ENCODE measurements at regions not wholly inside any gene's neighbourhood (a gene's known extent, or its start where the extent isn't known, plus 50 kb on each side); places are given as distances from the start of the nearest gene placed in this dataset.
A peak's percentile ranks its signal among the peaks of the same experiment; 100 is the strongest.

DNA sequence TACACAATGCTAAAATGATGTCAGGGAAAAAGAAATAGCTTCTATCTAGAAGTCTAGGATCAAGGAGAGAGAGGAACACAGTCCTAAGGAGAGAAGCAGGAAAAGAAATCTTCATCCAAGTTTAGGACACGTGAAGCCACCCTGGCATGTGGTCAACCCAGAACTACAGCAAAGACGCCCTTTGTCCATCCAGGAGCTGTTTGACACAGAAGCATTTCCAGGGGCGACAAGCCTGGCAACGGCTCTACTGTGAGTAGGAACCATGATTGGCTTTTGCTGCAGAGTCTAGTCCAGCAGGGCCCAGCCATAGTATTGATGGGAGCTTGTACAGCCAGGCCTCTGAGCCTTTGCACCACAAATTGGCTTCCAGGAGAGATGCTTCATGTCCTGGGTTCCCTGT, 185.4 kb upstream of the RPL38 start:
- no peak for DNase-seq (ENCODE audit: low spot score)

DNA sequence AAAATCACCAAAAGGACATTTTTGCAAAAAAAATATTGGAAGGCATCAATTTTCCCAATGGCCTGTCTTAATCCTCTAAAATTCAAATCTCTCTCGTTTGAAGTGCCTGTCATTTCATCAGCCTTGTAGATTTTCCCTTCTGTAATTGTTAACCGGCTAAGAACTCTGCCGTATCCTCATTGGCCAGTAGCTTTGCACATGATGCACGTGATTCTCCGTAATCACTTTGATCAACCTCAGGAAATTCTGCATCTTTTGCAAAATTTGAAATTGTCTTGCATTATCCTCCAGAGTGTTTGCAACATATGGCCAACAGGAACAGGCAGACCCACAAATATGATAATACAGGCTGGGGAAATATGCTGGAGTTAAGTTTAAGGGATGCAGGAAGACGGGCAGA, 184.2 kb upstream of the RPL38 start:
- DNase-seq (ENCODE audit: low spot score) = no peak

DNA sequence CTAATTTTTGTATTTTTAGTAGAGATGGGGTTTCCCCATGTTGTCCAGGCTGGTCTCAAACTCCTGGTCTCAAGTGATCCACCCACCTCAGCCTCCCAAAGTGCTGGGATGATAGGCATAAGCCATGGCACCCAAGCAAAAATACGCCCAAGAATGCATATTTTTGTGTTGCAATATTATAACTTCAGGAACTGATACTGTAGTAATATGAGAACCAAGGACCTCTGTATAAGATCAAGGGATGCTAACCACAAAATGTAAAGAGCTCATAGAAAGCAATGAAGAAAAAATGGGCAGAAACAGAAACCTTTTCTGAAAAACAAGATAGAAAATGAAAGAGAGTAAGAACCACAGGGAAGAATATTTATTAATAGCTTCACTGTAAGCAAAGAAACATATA, 183.6 kb upstream of the RPL38 start:
- no peak for DNase-seq (ENCODE audit: low spot score)

DNA sequence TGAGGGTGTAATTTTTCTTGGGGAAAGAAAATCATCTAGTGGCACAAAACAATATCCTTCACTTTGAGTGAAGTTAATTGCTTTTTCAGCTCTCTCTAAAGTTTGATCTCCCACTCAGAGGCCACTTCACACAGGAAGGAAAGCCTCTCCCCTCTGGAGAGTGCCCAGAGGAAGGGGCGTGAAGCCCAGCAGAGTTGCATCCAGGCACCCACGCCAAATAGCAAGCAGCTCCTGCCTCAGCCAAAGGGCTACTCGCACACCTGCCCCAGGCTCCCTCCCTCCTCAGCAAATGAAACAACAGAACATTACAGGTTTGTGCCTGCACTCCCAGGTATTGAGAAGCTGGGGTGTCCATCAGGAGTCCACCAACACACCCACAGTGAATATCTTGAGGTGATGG, 183.0 kb upstream of the RPL38 start:
- no peak for DNase-seq (ENCODE audit: low spot score)

DNA sequence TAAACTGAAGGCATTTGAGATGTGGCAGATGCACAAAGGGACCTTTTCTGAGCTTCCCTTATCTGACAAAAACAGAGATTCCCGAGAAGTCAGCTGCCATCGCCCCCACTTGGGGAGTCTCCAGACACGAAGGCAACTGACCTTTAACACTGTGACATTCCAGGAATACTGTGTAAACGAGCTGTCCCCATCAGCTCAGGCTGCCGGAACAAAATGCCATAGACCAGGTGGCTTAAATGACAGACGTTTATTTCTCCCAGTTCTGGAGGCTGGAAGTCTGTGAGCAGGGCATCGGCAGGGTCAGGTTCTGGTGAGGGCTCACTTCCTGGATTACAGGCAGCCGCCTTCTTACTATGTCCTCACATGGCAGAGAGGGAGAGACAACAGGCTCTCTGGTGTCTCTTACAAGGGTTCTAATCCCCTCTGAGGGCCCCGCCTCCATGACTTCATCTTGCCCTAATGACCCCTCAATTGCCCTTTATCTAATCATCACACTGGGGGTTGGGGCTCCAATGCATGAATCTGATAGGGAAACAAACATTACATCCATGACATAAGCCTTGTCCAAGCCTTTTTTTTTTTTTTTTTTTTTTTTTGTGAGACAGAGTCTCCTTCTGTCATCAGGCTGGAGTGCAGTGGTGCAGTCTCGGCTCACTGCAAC, 178.5 kb upstream of the RPL38 start:
- DNase-seq (ENCODE audit: low spot score) = no peak

DNA sequence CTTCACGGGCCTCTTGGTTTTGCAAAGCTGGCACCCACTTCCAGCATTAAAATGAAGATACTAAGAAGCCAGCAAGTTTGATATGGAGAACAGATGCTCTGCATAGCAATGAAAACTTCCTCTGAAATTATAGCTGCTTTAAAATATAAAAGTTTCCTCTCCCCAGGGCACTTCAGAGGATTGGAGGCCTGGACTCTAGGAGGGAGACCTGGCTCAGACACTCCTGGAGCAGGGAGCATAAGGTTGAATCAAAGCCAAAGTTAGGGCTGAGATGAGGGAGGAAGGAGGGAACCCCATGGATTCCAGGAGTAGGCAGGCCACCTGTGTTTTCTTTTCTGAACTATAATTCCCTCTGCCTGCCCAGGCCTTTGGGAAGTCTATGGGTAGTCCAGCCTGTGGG, 176.0 kb upstream of the RPL38 start:
- no peak for DNase-seq (ENCODE audit: low spot score)

DNA sequence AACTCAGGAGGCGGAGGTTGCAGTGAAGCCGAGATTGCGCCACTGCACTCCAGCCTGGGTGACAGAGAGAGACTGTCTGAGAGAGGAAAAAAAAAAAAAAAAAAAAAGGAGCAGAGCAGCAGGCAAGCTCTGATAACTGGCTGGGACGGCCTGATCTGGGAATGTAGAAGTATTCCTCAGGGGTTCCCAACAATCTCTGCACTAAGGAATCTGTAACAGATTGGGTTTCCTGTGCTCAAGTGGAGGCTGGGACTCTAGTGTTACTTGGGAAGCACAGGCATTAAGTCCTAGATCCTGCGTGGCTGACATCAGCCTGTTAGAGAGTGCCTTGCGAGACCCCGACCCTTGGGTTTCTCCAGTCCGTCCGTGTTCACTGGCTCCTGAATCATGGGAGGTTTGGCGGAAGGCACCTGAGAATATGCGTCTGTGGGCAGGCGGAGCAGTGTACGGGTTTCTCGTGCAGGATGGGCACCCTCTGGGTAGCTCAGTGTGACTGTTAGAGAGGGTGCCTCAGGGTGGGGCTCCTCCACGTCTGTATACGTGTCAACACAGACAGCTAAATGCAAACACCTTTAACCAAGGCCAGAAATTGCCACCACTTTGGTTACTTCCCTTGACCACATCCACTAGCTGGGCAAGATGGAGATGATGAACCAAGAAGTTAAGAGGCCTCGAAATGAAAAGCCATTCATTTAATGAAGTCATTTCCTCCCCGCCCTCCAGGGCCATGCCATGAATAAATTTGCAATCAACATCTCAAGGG, 174.9 kb upstream of the RPL38 start:
- DNase-seq (ENCODE audit: low spot score) = no peak

DNA sequence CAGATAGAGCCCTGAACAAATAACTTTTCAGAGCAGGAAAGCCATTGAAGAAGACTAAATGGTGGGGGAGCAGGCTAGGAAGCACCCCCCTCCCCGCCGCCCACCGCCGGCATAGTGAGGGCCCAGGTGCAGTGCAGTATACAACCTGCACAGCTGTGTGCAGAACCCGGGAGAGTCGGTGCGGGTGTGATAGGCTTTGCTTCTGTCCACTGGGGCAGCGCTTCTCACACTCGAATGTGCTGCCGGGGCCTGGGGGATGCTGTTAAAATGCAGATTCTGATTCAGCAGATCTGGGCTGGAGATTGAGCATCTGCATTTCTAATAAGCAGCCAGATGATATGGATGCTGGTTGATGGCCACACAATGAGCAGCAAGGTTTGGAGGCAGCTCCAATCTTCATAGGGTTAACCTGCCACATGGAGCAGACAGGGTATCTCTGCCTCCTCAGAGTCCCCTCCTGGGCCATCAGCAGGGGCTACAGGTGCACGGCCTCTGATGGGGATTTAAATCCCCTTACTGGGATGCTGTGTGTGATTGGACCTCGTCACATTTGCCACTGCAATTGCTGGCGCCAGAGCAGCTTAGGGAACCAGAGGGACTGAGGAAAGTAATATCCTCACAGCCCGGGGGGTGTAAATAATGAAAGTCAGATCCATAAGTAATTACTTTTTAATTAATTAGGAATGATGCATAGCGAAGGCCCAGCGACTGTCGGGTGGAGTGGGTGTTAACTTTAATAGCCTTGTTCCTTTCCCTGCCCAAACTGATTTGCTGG, 172.0 kb upstream of the RPL38 start:
- no peak for DNase-seq (ENCODE audit: low spot score)

DNA sequence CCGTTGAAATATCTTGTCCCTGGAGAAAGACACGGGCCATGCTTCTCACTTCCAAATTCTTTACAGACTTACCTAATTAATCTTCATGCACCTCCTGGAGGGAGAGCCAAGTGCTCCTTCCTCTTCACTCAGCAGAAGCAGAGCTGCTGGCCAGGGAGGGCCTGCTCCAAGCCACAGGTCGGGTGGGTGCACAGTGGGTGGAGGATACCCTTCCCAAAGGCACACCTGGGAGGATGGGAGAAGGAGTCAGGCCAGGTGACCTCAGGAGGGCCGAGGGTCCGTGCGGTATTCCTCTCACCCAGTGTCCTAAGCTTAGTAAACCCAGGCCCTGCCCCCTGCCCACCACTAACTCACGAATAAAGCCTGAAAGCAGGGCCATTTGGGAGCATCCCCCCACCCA, 171.3 kb upstream of the RPL38 start:
- DNase-seq (ENCODE audit: low spot score) = no peak

DNA sequence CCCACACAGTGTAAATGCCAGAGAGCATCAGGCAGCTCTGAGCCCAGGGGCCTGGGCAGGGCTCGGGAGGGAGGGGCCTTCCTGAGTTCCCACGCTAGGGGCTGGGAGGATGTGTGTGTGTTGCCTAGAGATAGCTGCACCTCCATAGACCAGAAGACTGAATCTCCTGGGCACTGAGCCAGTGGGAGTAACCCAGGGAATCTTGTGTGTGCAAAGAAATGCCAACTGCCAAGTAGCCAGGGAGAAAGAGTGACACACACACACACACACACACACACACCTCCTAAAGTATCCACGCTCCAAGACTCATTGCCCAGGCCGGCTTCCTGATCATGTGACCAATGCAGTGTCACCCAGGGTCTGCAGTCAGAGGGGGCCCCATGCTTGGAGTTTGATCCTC, 166.2 kb upstream of the RPL38 start:
- no peak for DNase-seq (ENCODE audit: low spot score)

DNA sequence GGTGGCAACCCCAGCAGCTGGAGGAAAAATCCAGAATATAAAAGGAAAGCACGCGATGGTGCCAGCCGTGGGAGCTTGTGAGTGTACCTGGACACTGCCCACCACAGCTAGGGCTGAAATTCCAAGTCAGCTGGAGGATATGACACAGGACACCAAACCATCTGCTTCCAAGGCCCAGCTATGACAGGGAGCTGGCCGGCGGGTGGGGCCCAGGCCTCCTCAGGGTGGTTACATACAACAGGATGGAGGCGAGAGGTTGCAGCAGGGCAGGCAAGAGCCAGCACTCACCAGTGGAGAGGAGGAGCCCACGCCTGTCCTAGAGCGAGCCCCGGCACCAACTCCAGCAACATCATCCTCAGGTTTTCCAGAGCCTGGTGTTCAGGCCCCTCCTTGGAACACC, 163.2 kb upstream of the RPL38 start:
- DNase-seq (ENCODE audit: low spot score) = no peak

DNA sequence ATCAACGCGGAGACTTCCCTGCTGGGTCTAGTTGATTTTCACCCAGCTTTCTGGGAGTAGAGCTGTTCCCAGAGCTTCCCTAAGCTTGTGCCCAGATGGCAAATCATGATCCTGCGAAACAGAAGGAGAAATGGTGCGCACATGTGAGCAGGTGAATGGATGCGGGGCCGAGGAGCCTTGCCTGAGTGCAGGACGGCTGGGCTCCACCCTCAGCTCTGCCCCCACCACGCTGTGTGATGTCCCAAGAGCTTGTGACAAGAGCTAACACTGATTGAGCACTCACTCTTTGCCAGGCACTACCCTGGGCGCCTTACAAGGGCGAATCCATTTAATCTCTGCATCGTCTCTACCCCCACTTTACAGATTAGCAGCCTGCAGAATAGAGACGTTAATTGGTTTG, 162.7 kb upstream of the RPL38 start:
- no peak for DNase-seq (ENCODE audit: low spot score)

DNA sequence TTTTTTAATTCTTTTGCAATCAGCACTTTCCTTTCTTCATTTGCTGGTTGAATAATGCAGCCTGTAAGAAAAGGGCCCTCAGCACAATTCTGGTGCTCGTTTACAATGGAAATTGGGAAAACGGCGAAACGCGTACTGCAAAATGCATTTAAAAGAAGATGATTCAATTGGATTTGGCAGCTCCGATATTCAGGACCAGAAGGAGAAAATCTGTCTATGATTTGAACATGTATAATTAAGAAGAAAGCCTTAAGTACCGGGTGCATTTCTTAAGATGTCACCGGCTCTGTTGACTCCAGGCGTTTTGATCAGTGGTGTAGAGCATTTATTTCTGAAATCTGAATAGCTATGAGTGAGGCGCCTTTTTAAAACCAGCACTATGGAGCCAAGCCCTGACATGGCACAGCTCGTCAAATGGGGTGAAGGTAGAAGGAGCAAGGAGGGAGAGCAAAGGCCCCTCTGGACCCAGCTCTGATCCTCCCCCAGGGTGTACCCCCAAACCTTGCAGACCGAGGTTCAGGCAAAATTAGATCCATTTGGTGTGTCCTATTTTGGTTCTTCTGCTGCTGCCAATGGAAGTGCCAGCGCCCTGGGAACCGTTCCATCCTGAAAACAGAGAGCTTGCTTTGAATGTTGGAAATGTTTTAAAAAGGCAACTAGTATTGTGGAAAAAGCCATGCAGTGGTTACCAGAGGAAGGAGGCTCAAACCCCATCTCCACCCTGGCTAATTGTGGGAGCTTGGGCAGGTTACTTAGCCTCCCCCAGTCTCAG, 161.4 kb upstream of the RPL38 start:
- DNase-seq (ENCODE audit: low spot score) = no peak

DNA sequence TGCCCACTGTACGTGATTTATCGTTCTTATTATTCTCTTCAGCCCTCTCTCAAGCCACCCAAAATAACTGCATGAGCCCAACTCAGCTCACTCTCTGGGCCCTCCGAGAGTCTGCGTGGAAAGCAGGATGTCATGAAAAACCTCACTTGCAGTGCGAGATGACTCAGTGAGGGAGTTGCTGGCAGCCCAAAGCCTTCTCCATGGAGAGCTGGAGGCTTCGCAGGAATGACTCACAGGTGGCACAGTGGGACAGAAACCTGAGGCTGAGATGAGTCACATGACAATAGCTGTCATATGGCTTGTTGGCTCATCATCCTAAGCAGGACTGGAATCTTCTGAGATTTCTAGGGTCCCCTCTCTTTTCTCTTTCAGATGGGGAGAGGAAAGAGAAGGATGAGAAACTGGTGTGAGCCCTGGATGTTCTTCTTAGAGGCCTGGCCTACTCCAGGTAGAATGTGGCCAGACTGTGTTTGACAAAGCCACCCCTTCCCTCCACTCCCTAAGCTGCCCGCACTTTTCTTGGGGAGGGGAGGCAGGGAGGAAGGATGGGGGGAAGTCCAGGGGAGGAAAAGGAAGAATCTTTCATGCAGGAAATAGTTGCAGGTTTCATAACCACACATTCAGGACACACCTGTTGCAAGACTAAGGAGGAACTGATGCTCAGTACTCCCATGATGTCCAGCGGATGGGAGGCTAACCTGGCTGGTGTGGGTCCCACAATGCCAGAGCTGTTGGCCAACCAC, 160.6 kb upstream of the RPL38 start:
- peak; percentile 5 for DNase-seq (ENCODE audit: low spot score)

DNA sequence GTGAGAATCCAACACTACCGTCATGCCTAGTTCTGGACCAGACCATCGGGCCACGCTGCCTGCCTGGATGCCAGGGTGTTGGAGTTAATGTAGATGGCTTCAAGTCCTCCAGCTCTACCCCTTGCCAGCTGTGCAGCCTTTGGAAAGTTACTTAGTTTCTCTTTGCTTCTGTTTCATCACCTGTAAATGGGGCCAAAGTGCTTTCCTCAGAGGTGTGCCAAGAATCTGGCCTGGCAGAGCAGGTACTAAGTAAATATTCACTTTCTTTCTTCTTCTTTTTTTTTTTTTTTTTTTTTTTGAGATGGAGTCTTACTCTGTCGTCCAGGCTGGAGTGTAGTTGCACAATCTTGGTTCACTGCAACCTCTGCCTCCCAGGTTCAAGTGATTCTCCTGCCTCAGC, 159.5 kb upstream of the RPL38 start:
- no peak for DNase-seq (ENCODE audit: low spot score)

DNA sequence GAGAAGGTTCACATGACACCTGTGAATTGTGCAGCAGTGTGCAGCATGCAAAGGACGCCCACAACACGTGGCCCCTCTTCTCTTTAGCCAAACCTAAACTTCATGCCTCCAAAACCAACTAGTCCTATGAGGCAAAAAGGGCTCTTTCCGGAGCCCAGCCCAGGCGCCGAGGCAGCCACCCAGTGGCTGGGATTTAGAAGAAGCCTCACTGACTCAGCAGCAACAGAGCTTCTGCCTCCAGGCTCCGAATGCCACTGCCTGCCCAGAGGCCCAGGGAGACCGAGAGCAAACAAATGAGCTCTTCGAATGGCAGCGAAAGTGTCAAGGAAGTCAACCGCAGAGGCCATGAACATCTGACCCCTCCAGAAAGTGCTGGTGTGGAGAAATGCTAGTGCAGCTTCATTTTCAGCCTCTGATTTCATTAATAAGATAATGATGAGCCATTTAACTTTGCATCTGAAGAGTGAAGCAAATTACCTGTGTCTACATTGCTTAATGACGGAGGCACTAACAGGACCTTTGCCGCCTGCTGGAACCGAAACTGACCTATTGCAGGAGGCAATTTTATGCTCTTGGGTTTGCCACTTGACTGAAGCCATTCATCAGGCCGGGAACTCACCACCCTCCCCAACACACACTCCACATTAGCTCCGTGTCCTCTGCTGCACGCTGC, 157.7 kb upstream of the RPL38 start:
- no peak for DNase-seq (ENCODE audit: low spot score)

DNA sequence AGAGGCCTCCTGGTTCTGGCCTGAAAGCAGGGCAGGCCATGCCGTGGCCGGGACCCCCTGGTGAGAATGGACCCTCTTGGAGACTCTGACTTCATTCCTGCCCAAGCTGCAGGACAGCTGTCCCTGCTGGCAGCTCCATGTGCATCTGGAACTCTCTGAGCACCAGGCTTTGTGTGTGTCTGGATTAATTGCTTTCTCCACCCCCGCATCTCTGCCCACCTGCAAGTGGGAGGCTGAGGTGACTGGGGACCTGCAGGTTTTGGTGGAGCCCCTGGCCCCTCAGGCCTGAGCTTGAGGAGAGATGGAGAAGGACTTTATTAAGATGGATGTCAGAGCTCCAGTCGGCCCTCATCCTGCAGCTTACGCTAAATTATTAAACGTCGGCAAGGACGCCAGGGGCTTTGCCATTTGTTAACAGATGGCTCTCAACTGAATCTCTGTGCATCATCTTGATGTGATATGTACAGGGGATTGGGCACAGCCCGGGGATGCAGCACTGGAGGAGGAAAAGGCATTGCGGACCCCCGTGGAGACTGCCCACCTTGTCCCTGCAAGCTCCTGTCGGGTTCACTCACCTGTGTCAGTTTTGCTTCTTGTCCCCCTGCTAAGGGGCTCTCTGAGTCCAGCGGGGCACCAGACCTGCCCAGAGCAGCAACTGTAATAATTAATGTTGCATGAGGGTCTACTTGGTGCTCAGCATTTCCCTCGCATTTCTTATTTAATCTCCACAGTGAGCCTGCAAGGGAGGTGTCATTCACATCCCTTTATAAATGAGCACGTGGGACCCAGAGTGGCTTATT, 154.1 kb upstream of the RPL38 start:
- DNase-seq (ENCODE audit: low spot score) = no peak

DNA sequence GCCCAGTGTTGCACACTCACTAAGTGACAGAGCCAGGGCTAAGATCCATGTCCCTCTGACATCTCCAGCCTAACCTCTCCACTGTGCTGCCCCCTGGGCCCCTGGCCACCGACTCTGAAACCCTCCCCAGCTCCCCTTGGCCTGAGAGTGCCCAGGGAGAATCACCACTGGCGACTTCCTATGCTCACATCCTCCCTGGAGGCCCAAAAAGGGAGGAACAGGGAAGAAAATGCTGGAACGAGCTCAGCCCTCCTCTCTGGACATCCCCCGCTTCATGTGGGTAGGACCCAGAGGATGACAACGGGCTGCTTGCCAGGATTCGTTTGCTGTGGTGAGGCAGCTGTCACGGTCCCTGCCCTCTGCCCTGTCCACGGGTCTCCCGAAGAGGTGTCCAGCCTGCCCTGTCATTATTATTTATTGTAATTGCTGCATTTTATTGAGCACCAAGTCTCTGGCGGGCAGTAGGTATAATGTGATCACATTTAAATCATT, 153.5 kb upstream of the RPL38 start:
- DNase-seq (ENCODE audit: low spot score) = no peak

DNA sequence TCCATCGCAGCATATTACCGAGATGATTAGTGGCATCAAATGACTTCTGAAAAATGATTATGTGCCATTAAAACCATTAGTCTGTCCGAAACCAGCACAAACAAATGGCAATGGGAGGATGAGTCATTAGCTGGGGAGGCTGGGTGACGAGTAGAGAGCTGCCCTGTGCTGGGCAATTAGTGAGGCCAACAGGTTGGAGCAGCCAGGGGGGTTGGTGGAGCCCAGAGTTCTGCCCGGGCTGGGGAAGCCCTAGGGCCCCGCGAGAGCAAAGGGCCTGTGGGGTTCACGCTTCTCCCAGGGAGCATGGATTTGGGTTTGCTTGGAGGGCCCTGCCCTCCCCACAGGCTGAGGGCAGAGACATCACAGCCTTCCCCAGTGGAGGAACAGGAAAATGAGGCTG, 152.1 kb upstream of the RPL38 start:
- no peak for DNase-seq (ENCODE audit: low spot score)
